ENCODE measurements at regions not wholly inside any gene's neighbourhood (a gene's known extent, or its start where the extent isn't known, plus 50 kb on each side); places are given as distances from the start of the nearest gene placed in this dataset.

GRCh38 chr16:85415196-85416090 is 197.7 kb upstream of the GSE1 start:
- DNase-seq, result no peak

GRCh38 chr16:85416228-85417109 is 196.7 kb upstream of the GSE1 start:
- peak; percentile 82 for DNase-seq

- no peak for DNase-seq
These were observed 195.8 kb upstream of the GSE1 start for GRCh38 chr16:85417156-85417860.

GRCh38 chr16:85418978-85419491 is 194.1 kb upstream of the GSE1 start:
- DNase-seq, result no peak

- DNase-seq, result no peak
These were observed 193.4 kb upstream of the GSE1 start for GRCh38 chr16:85419503-85420408.

GRCh38 chr16:85420501-85421337 is 192.4 kb upstream of the GSE1 start:
- peak; percentile 70 for DNase-seq

- no peak for DNase-seq
These were observed 191.6 kb upstream of the GSE1 start for GRCh38 chr16:85421338-85422195.

GRCh38 chr16:85422196-85422631 is 190.9 kb upstream of the GSE1 start:
- no peak for DNase-seq

GRCh38 chr16:85422632-85423550 is 190.2 kb upstream of the GSE1 start:
- no peak for DNase-seq

GRCh38 chr16:85423631-85424030 is 189.5 kb upstream of the GSE1 start:
- DNase-seq, result no peak

- DNase-seq, result no peak
These were observed 188.7 kb upstream of the GSE1 start for GRCh38 chr16:85424260-85425073.

- DNase-seq, result no peak
These were observed 188.0 kb upstream of the GSE1 start for GRCh38 chr16:85425074-85425662.

GRCh38 chr16:85426806-85427205 is 186.3 kb upstream of the GSE1 start:
- DNase-seq, result no peak

- peak; percentile 38 for DNase-seq
These were observed 184.8 kb upstream of the GSE1 start for GRCh38 chr16:85428168-85428898.

- DNase-seq, result no peak
These were observed 184.0 kb upstream of the GSE1 start for GRCh38 chr16:85428899-85429775.

Measured in stimulated activated CD4-positive, alpha-beta T cell treated with anti-CD3 and anti-CD28 coated beads, Interleukin-1b, Interleukin-23, amount 100 ng/mL, for 48 hours (primary cell).